ENCODE measurements at regions not wholly inside any gene's neighbourhood (a gene's known extent, or its start where the extent isn't known, plus 50 kb on each side); places are given as distances from the start of the nearest gene placed in this dataset.

- Mint-ChIP-seq H3K36me3 (ENCODE audit: low read depth) (no peaks in the 10 kb centered on the region), H3K27me3 (ENCODE audit: low read depth) (peaks cover 8% of the 10 kb centered on the region), H3K4me1 (peaks cover 32% of the 10 kb centered on the region), H3K4me3 (no peak overlapping the region), H3K27ac (peak overlapping the region in 1 of 3 experiments; percentile 21), H3K9me3 (no peaks in the 10 kb centered on the region)
- TF ChIP-seq CTCF (IDR thresholded peaks at IDR 0.05; ENCODE audit: unreplicated experiment in 3 of 3): no peak
Measured at GRCh38 chr10:47053081-47053798, 142.0 kb downstream of the PTPN20 start.

GRCh38 chr10:47054974-47055373, 143.7 kb downstream of the PTPN20 start:
- no peaks in the 10 kb centered on the region for H3K36me3 Mint-ChIP-seq (ENCODE audit: low read depth)
- H3K27ac Mint-ChIP-seq: no peak overlapping the region
- TF ChIP-seq CTCF (IDR thresholded peaks at IDR 0.05; ENCODE audit: unreplicated experiment in 3 of 3): no peak
- peaks cover 26% of the 10 kb centered on the region for H3K4me1 Mint-ChIP-seq
- no peak overlapping the region for H3K4me3 Mint-ChIP-seq
- no peaks in the 10 kb centered on the region for H3K9me3 Mint-ChIP-seq
- H3K27me3 Mint-ChIP-seq (ENCODE audit: low read depth): peaks cover 19% of the 10 kb centered on the region

GRCh38 chr10:47055386-47056246, 144.4 kb downstream of the PTPN20 start:
- Mint-ChIP-seq H3K4me3 (no peak overlapping the region), H3K9me3 (no peaks in the 10 kb centered on the region), H3K36me3 (ENCODE audit: low read depth) (no peaks in the 10 kb centered on the region), H3K4me1 (peaks cover 29% of the 10 kb centered on the region), H3K27ac (no peak overlapping the region), H3K27me3 (ENCODE audit: low read depth) (peaks cover 23% of the 10 kb centered on the region)
- TF ChIP-seq CTCF (IDR thresholded peaks at IDR 0.05; ENCODE audit: unreplicated experiment in 3 of 3): no peak

GRCh38 chr10:47056247-47056510, 145.0 kb downstream of the PTPN20 start:
- no peak overlapping the region for H3K4me3 Mint-ChIP-seq
- peaks cover 29% of the 10 kb centered on the region for H3K4me1 Mint-ChIP-seq
- H3K27me3 Mint-ChIP-seq (ENCODE audit: low read depth): peaks cover 25% of the 10 kb centered on the region
- no peaks in the 10 kb centered on the region for H3K36me3 Mint-ChIP-seq (ENCODE audit: low read depth)
- H3K9me3 Mint-ChIP-seq: no peaks in the 10 kb centered on the region
- no peak for TF ChIP-seq CTCF (IDR thresholded peaks at IDR 0.05; ENCODE audit: unreplicated experiment in 3 of 3)
- no peak overlapping the region for H3K27ac Mint-ChIP-seq

- no peak for TF ChIP-seq CTCF (IDR thresholded peaks at IDR 0.05; ENCODE audit: unreplicated experiment in 3 of 3)
- H3K4me3 Mint-ChIP-seq: no peak overlapping the region
- no peaks in the 10 kb centered on the region for H3K9me3 Mint-ChIP-seq
- H3K4me1 Mint-ChIP-seq: peaks cover 32% of the 10 kb centered on the region
- no peaks in the 10 kb centered on the region for H3K36me3 Mint-ChIP-seq (ENCODE audit: low read depth)
- H3K27me3 Mint-ChIP-seq (ENCODE audit: low read depth): peaks cover 23% of the 10 kb centered on the region
- H3K27ac Mint-ChIP-seq: no peak overlapping the region
Measured at GRCh38 chr10:47057471-47057870, 146.2 kb downstream of the PTPN20 start.
